Stimulated activated CD4-positive, alpha-beta T cell treated with anti-CD3 and anti-CD28 coated beads, Interleukin-1b, Interleukin-23, amount 100 ng/mL, for 4 hours (primary cell): ENCODE measurements at regions not wholly inside any gene's neighbourhood (a gene's known extent, or its start where the extent isn't known, plus 50 kb on each side); places are given as distances from the start of the nearest gene placed in this dataset.
"Not testable (repeated sequence)": the region's sequence is repeated elsewhere in the genome, so short reads cannot be mapped to it uniquely, and the experiment has no call there.

Source experiments
- DNase-seq, 2 donors: peaks; one replicate each; pipeline ENCODE4 v3.0.0-alpha.2; 2020; ENCODE audit warnings: low read depth in 2 of 2

DNA sequence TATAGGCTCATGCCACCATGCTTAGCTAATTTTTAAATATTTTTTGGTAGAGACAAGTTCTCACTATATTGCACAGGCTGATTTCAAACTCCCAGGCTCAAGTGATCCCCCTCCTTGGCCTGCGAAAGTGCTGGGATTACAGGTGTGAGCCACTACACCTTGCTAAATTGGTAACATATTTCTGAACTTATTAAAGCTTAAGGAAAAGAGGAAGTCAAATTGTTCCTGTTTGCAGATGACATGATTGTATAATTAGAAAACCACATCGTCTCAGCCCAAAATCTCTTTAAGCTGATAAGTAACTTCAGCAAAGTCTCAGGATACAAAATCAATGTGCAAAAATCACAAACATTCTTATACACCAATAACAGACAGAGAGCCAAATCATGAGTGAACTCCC lies 248.3 kb upstream of the KITLG start:
- DNase-seq: not testable (repeated sequence)

DNA sequence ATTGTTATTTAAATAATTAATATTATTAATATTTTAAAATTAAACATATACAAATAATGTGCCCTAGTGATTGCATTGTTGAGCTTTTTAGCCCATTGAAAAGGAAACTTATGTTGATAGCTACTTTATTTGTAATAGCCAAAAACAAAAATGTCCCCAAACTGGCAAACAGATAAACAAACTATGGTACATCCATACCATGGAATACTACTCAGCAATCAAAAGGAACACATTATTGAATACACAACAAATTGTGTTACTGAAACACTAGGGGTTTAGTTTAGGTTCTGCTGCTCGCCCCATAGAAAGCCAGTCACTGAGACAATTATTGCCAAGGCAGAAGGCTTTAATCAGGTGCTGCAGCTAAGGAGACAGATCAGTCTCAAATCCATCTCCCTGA lies 239.7 kb upstream of the KITLG start:
- DNase-seq: no peak

DNA sequence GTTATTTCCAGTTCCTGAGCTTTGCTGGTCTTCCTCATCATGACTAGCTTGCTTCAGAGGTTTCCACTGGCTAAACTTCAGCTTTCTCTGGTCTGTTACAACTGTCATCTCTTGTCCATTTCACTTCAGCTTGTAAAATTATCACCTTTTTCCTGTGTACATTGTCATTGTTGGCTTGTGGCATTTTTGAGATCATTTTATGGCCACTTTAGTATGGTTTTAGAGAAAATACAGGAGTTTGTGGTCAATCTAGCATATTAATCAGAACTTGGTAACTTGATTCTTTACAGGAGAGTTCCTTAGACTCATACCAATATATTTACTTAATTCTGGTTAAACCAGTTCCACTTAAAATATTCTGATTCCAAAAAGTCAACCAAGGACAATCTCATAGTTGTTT lies 235.9 kb upstream of the KITLG start:
- DNase-seq: no peak

DNA sequence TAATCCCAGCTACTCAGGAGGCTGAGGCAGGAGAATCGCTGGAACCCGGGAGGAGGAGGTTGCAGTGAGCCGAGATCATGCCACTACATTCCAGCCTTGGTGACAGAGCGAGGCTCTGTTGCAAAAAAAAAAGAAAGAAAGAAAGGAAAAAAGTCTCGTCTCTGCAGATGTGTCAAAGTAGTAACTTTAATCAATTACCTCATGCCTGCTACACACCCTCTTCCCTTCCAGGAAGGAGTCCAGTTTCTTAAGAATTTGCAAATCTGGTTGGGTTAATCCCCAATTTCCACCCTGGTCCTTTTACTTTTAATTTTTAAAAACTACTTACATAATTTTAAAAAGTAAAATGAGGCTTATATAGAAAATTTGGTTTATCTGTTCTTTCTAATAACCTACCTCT lies 234.5 kb upstream of the KITLG start:
- DNase-seq: no peak

DNA sequence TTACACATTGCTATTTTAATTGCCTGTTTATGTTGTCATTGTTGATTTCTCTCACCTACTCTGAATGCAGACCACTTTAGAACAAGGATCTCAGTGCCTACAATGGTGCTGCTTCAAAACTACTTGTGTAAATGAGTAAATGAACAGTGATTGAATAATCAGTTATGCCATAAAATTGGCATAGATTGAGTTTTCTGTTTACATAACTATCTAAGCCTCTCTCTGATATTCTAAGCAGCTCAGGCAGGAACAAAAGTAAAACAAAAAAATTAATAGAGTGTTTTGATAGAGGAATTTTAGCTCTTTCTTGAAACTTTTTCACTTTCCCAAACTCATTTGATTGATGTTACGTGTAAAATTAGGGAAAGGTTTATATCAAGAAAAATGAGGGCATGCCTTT lies 232.3 kb upstream of the KITLG start:
- DNase-seq: no peak

DNA sequence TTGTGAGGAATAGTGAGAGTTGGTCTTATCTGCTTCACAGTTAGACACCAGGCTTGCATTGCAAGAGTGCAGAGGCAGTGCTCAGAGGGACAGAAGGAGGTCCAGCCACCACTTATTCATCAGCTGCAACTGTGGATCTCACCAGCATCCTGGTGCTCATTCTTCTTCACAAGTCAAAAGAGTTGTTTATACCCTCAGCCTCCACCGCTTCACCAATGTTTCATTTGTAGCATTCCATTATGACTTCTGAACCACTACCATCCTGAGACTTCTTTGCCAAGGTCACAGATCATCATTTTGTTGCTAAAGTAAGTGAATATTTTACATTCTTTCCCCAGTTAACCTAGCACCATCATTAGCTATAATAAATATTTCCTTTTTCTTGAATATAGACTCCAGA lies 230.5 kb upstream of the KITLG start:
- DNase-seq: no peak

DNA sequence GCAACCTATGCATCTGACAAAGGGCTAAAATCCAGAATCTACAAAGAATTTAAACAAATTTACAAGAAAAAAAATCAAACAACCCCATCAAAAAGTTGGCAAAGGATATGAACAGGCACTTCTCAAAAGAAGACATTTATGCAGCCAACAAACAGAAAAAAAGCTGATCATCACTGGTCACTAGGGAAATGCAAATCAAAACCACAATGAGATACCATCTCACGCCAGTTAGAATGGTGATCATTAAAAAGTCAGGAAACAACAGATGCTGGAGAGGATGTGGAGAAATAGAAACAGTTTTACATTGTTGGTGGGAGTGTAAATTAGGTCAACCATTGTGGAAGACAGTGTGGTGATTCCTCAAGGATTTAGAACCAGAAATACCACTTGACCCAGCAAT lies 229.6 kb upstream of the KITLG start:
- DNase-seq: not testable (repeated sequence)

DNA sequence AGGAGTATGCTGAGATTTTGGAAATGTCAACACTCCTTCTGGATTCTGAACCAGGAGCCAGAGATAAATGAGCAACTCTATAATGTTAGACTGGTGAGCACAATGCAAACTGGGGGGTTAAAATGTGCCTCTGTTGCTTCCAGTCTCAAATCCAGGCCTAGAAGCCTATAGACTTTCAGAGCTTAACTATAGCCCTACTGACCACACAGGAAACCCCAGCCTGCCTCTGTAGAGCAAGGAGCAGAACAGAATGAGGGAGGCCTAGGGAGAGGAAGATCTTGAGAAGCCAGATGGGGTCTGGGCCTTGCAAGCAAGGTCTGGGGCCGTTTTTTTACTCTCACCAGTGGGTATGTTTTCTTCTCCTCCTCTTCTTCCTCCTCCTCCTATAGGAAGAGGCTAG lies 225.4 kb upstream of the KITLG start:
- DNase-seq: no peak

DNA sequence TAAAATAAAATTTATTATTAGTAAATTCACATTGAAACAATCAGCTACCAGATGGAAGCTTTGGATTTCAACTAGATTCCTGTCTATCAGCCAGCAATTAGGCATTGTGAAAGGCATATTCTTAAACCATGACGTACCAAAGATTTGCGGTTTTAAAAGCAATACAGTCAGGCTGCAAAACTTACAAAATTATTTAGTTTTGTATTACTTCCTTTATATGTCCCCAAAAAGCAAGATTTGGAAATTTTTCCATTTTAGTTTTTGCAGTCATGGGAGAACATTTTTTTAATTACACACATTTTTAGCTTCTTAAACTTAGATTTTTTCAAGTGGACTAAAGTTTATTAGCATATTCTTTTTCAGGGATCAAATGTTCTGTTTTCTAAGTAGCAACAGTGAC lies 225.0 kb upstream of the KITLG start:
- no peak for DNase-seq

DNA sequence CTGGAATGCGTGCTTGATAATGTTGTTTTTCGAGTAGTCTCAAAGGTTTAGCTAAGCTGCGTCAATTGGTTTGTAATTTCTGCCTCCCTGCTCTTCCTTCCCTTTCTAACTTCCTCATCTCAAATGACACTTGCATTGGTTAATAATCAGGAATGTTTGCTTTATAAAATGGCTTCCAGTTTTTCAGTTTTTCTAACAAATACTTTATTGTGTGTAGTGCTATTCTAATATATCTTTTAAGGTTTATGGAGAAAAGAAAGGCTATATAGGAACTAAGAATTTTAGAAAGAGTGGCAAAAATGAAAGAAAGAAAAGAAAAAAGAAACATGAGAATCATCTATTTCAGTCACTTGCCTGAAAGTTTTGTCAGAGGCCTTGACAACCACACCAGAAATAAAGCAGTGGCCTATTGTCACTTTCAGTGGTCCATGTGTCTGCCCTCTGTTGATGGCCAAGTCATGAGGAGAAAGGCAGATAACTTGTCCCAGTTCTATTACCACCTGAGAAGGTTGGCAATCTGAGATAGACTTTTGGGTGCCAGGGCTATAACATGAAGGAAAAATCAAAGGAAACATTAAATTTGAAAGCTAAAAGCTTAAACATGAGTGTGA lies 221.9 kb upstream of the KITLG start:
- DNase-seq: no peak

DNA sequence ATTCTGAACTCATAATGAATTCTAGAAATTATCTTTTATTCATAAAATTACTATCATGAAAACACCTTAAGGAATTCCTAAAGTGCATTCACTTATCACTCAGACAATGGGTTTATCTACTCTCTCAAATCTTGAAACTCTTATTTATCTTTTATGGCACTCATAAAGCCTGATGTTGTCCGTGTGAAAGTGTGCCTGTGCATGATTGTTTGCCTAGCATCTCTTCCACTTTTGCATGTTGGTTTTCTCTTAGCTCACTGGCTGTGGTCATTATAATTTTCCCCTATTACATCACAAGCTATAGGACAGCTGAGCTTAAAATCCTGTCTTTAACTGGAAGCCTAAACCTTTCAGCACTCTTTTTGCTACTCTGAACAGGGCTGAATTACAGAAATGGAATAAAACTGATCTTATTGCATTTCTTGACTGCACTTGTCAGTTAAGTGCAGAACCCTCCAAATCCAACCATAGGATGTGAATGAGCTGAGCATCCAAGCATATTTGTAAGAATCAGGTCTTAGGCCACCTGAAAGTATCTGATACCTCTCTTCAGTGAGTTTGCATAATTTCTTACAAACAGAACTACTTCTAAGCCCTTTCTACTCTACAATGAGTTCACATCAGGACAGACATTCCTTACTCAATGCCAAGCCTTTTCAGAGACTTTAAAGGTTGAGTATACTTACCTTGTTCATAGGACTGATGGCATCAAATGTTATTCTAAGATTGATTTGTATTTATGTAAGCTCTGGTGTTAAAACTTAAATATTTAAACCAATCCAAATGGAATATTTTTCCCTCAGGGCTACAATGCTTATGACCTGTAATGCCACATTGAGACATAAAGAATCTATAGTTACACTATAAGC lies 221.2 kb upstream of the KITLG start:
- no peak for DNase-seq

DNA sequence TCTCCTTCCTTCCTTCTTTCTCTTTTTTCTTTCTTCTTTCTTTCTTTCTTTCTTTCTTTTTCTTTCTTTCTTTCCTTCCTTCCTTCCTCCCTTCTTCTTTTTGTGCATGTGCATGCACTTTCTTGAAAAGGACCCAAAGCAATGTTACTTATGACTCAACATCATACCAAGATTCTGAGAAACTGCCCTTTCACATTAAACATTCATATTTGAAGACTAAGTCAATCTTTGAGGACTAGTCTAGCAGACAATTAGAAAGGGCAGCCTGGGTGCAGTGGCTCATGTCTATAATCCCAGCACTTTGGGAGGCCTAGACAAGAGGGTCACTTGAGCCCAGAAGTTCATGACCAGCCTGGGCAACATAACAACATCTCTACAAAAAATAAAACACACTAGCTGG lies 212.8 kb upstream of the KITLG start:
- no peak for DNase-seq

DNA sequence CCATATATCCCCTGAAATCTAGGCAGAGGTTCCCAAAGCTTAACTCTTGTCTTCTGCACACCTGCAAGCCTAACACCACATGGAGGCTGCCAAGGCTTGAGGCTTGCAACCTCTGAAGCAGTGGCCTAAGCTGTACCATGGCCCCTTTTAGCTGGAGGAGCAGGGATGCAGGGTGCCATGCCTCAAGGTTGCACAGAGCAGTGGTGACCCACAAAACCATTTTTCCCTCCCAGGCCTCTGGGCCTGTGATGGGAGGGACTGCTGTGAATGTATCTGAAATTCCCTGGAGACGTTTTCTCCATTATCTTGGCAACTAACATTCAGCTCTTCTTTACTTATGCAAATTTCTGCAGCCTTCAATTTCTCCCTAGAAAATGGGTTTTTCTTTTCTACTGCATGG lies 210.0 kb upstream of the KITLG start:
- no peak for DNase-seq

DNA sequence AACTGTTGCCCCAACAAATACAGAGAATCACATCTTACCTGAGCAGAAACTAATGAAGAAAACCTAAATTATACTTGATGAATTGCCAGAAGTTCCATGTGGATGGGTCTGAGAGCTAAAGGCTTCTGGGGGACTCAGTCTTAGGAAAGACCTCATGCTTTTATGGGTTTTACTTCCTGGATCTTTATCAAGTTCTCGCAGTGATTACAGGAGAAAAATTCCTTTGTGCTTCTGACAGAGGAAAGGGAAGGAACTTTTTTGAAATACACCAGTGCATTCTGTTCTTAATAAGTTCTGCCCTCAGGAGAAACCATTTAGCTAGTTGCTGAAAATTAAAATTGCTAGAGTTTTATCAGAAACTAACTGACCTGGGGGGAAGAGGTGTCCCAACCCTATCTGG lies 203.9 kb upstream of the KITLG start:
- DNase-seq: no peak

DNA sequence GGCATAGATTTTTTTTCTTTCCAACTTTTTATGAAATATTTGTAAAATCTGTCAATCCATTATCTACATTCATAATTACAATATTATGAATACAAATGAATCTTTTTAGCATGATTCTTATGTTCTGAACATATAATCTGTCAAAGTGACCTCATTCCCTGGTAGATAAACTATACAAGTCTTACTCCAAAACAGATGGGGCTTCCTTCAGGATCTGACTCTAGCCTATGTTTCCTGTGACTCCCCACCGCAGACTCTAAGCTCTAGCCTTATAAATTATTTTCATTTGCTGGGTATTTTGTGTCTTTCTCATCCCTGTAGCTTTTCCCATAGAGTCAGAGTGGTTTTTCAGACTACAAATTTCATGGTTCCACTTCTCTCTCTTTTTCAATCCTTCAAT lies 202.1 kb upstream of the KITLG start:
- DNase-seq: no peak

DNA sequence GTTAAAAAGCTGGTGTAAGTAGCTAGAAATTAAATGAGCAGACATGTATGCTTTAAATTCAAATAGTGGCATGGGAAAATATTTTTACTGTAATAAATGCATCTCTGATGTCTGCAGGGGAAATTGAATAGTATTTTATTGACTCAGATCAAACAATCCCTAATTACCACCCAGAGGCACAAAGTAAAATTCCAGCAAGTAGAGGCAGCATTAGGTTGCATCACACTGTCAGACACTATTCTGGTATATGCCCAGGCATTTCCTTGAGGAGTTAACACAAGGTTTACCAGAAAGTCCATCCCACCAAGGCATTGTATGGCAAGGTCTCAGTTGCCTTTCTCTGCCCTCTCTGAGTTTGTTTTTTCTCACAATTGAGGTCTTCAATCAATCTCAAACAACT lies 201.6 kb upstream of the KITLG start:
- DNase-seq: no peak

DNA sequence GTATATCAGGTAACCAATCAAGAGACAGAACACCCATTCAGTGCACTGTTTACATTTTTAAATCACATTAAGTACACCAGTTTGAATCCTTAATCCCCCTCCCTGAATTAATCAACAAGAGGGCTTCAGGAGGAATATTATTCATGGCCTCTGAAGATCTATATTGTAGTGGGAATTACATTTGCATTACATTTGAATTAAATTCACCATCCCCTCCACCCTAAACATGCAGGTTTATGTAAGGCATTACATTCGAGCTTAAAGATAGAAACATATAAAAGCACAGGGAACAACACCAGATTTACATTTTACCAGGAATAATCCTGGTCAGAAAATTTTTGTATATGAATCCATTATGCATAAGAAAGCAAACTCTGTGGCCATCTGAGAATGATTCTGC lies 197.8 kb upstream of the KITLG start:
- no peak for DNase-seq

DNA sequence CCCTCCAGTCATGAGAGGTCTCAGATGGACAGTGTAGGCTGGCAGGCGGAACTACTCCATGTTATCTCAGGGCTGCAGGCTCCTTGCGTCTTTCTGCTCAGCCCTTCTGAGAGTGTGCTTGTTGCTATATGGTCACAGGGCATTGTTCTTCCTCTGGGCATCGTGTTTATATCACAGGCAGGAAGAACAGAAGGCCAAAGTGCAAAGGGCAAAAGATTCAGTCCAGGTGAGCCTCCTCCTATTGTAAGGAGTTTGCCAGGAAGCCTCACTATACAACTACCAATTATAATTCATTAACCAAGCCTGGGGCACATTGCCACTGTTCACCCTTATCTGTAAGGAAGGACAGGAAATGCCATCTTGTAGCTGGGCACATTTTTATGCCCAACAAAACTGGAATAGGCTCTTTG lies 195.5 kb upstream of the KITLG start:
- no peak for DNase-seq

DNA sequence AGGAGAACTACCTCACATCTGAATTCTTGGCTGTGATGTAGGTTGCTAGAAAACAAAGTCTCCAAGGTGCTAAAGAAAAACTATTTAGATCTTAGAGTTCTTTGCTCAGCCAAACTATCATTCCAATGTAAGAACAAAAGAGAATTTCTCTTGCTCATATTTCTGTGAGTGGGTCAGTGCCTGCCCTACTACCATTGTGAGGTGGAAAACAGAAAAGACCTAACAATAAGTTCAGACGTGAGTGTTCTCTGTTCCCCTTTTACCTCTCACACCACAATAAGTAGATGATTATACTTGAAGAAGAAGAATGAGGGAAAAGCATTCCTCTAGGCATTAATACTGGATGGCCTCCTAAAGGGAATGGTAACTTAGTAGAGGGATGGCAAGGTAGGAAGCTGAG lies 187.4 kb upstream of the KITLG start:
- no peak for DNase-seq

DNA sequence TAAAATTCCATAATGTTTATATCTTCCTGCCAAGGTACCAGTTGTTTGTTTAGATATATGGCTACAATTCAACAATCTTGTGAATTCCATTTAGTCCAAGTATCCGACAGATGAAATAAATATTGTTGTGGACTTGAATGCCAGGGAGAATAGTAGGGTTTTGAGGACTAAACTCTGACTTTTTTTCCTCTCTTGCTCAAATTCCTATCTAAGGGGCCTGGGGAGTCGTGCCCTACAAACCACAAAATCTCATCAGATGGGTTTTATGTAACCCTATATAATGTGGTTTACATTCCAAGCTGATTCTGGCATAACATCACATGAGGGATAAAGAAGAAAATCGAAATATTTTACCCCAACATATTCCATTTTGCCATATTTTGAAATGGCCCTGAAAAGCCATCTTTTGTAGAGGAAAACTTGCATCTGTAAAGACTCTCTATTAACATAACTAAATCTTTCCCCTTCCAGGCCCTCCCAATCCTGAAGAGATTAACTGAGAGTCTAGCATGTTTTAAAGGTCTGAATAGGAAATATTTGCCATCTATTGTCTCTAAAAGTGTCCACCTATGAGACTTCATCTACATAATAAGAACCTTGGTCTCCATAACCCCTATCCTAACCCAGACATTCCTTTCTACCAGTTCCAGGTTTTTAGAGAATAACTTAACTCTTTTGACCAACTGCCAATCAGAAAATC lies 184.7 kb upstream of the KITLG start:
- no peak for DNase-seq

DNA sequence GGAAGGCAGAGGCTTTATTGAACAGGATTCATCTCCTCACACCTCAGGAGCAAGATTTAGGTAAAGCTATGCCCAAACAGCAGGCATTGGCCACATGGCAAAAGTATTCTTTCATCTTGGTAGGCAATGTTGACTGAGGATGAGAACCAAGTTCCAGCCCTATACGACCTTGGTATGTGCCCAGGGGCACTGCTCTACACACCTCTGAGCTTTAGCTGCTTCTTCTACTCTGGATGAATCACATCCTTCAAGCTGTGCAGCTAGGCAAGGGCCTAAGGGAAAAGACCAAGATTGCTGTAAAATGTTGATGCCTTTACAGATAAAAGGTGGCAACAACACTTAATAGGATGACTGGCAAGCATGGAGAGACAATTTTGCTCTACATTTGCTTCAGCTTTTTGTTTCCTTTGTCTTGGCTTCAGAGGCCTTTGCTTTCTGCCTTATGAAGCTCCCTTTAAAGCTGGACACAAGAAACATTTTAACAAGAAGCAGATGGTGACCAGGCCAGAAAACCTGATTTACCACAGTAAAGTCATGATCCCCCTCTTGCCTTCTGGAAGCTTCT lies 183.3 kb upstream of the KITLG start:
- no peak for DNase-seq

DNA sequence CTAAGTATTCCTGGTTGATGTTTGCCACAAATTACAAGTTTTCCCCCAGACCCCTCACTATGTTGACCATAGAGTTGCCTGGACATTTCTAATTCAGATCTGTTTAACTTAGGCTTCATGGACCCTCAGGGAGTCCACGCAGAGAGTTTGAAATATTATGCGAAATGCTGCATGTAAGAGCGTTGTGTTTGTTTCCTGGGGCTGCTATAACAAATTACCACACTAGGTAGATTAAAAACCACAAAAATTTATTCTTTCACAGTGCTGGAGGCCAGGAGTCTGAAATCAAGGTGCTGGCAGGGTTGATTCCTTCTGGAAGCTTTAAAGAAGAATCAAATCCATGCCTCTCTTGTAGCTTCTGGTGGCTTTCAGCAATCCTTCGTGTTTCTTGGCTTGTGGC lies 177.9 kb upstream of the KITLG start:
- DNase-seq: no peak

DNA sequence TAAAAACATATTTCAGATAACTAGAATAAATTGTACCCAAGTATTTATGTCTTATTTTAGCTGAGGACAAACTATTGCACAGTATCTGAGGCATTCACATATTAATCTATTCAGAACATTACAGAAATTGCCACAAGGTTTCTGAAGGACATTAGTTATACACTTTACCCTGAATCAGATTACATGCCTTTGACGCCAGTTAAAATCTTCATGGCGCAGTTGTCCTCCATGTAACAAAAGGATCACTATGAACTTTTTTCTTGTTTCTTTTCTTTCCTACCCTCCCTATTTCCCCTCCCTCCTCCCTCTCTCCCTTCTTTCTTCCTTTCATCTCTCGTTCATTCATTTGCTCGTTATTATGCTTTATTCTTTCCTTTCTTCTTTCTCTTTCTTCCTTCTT lies 176.6 kb upstream of the KITLG start:
- DNase-seq: no peak
